Liver (tissue), 8 donors: ENCODE measurements at regions not wholly inside any gene's neighbourhood (a gene's known extent, or its start where the extent isn't known, plus 50 kb on each side); places are given as distances from the start of the nearest gene placed in this dataset.

Experiments used
- DNase-seq: peaks from one replicate; pipeline ENCODE4 v3.0.0-alpha.2; 2017; ENCODE audit warnings: low spot score
- H3K27ac ChIP-seq, 2 donors: one replicate each; pipeline ENCODE4 v1.7.0; 2013; ENCODE audit warnings: inconsistent platforms in 2 of 2, low read length in 2 of 2, control low read depth in 1 of 2, low read depth in 1 of 2, mild to moderate bottlenecking in 1 of 2
- H3K27me3 ChIP-seq, 4 donors: one replicate each; pipeline versions ENCODE4 v1.6.1 to v1.7.0; 2013; ENCODE audit warnings: low read length in 3 of 4, inconsistent platforms in 1 of 4, mild to moderate bottlenecking in 1 of 4, moderate library complexity in 1 of 4; ENCODE audit not compliant: control insufficient read depth in 4 of 4, insufficient read depth in 4 of 4
- H3K36me3 ChIP-seq, 4 donors: one replicate each; pipeline versions ENCODE4 v1.6.1 to v1.7.0; 2013; ENCODE audit warnings: low read length in 3 of 4, mild to moderate bottlenecking in 3 of 4, low read depth in 1 of 4, moderate library complexity in 1 of 4; ENCODE audit not compliant: control insufficient read depth in 4 of 4, insufficient read depth in 3 of 4
- H3K4me1 ChIP-seq, 4 donors: one replicate each; pipeline versions ENCODE4 v1.6.1 to v1.7.0; 2013; ENCODE audit warnings: low read length in 3 of 4, mild to moderate bottlenecking in 3 of 4, moderate library complexity in 1 of 4; ENCODE audit not compliant: control insufficient read depth in 4 of 4, insufficient read depth in 4 of 4
- H3K4me3 ChIP-seq, 3 donors: one replicate each; pipeline versions ENCODE4 v1.6.1 to v1.7.0; 2013; ENCODE audit warnings: low read length in 3 of 3, control low read depth in 1 of 3, low read depth in 1 of 3, mild to moderate bottlenecking in 1 of 3
- H3K9ac ChIP-seq, 2 donors: one replicate each; pipeline ENCODE4 v1.7.0; 2013; ENCODE audit warnings: low read length in 2 of 2, mild to moderate bottlenecking in 2 of 2, moderate library complexity in 2 of 2, control low read depth in 1 of 2, low read depth in 1 of 2
- H3K9me3 ChIP-seq, 4 donors: one replicate each; pipeline versions ENCODE4 v1.6.1 to v1.7.0; 2013; ENCODE audit warnings: low read length in 3 of 4; ENCODE audit not compliant: control insufficient read depth in 4 of 4
- CTCF ChIP-seq: fragments of 150-350 bp; IDR thresholded peaks from 2 replicates; pipeline ENCODE4 v1.5.1; 2017; ENCODE audit warnings: improper control_type of control experiment, low read depth, low read length; ENCODE audit not compliant: missing input control
- EGR1 ChIP-seq, 2 donors: IDR thresholded peaks; 2 replicates each; pipeline ENCODE4 v1.6.1; 2016 to 2018; ENCODE audit warnings: antibody characterized with exemption in 2 of 2, low read depth in 2 of 2
- FOXA1 ChIP-seq: IDR thresholded peaks from 2 replicates; pipeline ENCODE4 v1.6.1; 2016; ENCODE audit warnings: antibody characterized with exemption
- FOXA2 ChIP-seq: IDR thresholded peaks from 2 replicates; pipeline ENCODE4 v1.6.1; 2016; ENCODE audit warnings: antibody characterized with exemption
- GABPA ChIP-seq, 2 donors: IDR thresholded peaks in 1 of 2; conservative IDR thresholded peaks in 1 of 2; 2 replicates each; pipeline ENCODE4 v1.6.1; 2016; ENCODE audit warnings: antibody characterized with exemption in 2 of 2, mild to moderate bottlenecking in 1 of 2, moderate library complexity in 1 of 2
- HNF4A ChIP-seq, 2 donors: conservative IDR thresholded peaks; 2 replicates each; pipeline ENCODE4 v1.6.1; 2016; ENCODE audit warnings: antibody characterized with exemption in 2 of 2, mild to moderate bottlenecking in 2 of 2
- HNF4G ChIP-seq: IDR thresholded peaks from 2 replicates; pipeline ENCODE4 v1.6.1; 2016; ENCODE audit warnings: antibody characterized with exemption
- JUND ChIP-seq, 2 donors: IDR thresholded peaks; 2 replicates each; pipeline ENCODE4 v1.6.1; 2016; ENCODE audit warnings: antibody characterized with exemption in 2 of 2
- MAX ChIP-seq: IDR thresholded peaks from 2 replicates; pipeline ENCODE4 v1.6.1; 2016; ENCODE audit warnings: antibody characterized with exemption
- NR2F2 ChIP-seq: IDR thresholded peaks from 2 replicates; pipeline ENCODE4 v1.6.1; 2016; ENCODE audit warnings: antibody characterized with exemption
- RAD21 ChIP-seq, 2 donors: IDR thresholded peaks; 2 replicates each; pipeline ENCODE4 v1.6.1; 2016; ENCODE audit warnings: antibody characterized with exemption in 2 of 2, mild to moderate bottlenecking in 2 of 2
- RXRA ChIP-seq, 2 donors: IDR thresholded peaks; 2 replicates each; pipeline ENCODE4 v1.6.1; 2017 to 2018; ENCODE audit warnings: antibody characterized with exemption in 2 of 2, mild to moderate bottlenecking in 1 of 2
- SP1 ChIP-seq: IDR thresholded peaks from 2 replicates; pipeline ENCODE4 v1.6.1; 2018; ENCODE audit warnings: antibody characterized with exemption, mild to moderate bottlenecking
- TAF1 ChIP-seq: conservative IDR thresholded peaks from 2 replicates; pipeline ENCODE4 v1.6.1; 2016; ENCODE audit warnings: antibody characterized with exemption, mild to moderate bottlenecking
- YY1 ChIP-seq: IDR thresholded peaks from 2 replicates; pipeline ENCODE4 v1.6.1; 2016; ENCODE audit warnings: antibody characterized with exemption, mild to moderate bottlenecking
- WGBS: extraction: QIAGEN DNeasy Blood & Tissue Kit; methylation state at CpG from one replicate; pipeline ENCODE4 v1.1.7; 2013; 5-methylcytosine and 5-hydroxymethylcytosine counted together
- TF ChIP-seq, protein P1 (sequence below): IDR thresholded peaks from 2 replicates; pipeline ENCODE4 v1.6.1; 2016; ENCODE audit warnings: antibody characterized with exemption, mild to moderate bottlenecking
- TF ChIP-seq, protein P2 (sequence below): IDR thresholded peaks from 2 replicates; pipeline ENCODE4 v1.6.1; 2016; ENCODE audit warnings: antibody characterized with exemption
- TF ChIP-seq, protein P3 (sequence below): IDR thresholded peaks from 2 replicates; pipeline ENCODE4 v1.6.1; 2016; ENCODE audit warnings: antibody characterized with exemption
- donor health status: healthy.
- donor health status: healthy.
- donor health status: healthy.
- donor health status: healthy.
- donor health status: healthy.

DNA sequence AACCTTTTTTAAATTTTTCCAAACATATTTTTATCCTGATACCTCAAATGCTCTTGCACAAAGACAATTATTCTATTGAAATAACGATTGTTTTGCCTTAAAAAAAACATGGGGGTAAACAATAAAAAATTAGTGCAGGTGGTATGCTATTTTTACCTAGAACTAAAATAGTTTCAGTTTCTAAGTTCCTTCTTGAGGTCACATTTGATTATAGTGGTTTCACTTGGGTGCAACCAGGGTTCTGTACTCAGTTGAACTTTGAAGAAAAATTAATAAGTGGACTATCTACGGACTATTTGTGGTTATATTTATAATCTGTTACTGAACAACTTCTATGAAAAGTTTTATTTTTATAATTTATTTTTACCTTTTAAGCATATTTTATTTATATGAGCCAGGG is 387.1 kb upstream of the IZUMO3 start:
- Histone ChIP-seq H3K9me3 (no peaks in the 10 kb centered on the region), H3K4me1 (no peaks in the 10 kb centered on the region), H3K9ac (no peak overlapping the region), H3K27ac (no peak overlapping the region), H3K4me3 (no peak overlapping the region), H3K27me3 (peaks cover 0 to 2% (median 0%) of the 10 kb centered on the region in 4 donors), H3K36me3 (no peaks in the 10 kb centered on the region)
- DNase-seq, result no peak
- TF ChIP-seq, protein P1, sequence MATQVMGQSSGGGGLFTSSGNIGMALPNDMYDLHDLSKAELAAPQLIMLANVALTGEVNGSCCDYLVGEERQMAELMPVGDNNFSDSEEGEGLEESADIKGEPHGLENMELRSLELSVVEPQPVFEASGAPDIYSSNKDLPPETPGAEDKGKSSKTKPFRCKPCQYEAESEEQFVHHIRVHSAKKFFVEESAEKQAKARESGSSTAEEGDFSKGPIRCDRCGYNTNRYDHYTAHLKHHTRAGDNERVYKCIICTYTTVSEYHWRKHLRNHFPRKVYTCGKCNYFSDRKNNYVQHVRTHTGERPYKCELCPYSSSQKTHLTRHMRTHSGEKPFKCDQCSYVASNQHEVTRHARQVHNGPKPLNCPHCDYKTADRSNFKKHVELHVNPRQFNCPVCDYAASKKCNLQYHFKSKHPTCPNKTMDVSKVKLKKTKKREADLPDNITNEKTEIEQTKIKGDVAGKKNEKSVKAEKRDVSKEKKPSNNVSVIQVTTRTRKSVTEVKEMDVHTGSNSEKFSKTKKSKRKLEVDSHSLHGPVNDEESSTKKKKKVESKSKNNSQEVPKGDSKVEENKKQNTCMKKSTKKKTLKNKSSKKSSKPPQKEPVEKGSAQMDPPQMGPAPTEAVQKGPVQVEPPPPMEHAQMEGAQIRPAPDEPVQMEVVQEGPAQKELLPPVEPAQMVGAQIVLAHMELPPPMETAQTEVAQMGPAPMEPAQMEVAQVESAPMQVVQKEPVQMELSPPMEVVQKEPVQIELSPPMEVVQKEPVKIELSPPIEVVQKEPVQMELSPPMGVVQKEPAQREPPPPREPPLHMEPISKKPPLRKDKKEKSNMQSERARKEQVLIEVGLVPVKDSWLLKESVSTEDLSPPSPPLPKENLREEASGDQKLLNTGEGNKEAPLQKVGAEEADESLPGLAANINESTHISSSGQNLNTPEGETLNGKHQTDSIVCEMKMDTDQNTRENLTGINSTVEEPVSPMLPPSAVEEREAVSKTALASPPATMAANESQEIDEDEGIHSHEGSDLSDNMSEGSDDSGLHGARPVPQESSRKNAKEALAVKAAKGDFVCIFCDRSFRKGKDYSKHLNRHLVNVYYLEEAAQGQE, result no peak
- TF ChIP-seq YY1 (no peak), NR2F2 (no peak), EGR1 (IDR thresholded peaks at IDR 0.05; ENCODE audit: low read depth in 2 of 2) (no peak), RAD21 (IDR thresholded peaks at IDR 0.05) (no peak), FOXA1 (no peak), GABPA (IDR thresholded peaks at IDR 0.05 in 1 of 2, conservative IDR thresholded peaks at IDR 0.05 in 1 of 2) (no peak), HNF4A (conservative IDR thresholded peaks at IDR 0.05) (no peak), JUND (IDR thresholded peaks at IDR 0.05) (no peak), MAX (no peak), TAF1 (no peak), FOXA2 (no peak), SP1 (no peak), RXRA (IDR thresholded peaks at IDR 0.05) (no peak), CTCF (no peak), HNF4G (no peak)
- TF ChIP-seq, protein P2, sequence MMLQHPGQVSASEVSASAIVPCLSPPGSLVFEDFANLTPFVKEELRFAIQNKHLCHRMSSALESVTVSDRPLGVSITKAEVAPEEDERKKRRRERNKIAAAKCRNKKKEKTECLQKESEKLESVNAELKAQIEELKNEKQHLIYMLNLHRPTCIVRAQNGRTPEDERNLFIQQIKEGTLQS, result no peak
- TF ChIP-seq, protein P3, sequence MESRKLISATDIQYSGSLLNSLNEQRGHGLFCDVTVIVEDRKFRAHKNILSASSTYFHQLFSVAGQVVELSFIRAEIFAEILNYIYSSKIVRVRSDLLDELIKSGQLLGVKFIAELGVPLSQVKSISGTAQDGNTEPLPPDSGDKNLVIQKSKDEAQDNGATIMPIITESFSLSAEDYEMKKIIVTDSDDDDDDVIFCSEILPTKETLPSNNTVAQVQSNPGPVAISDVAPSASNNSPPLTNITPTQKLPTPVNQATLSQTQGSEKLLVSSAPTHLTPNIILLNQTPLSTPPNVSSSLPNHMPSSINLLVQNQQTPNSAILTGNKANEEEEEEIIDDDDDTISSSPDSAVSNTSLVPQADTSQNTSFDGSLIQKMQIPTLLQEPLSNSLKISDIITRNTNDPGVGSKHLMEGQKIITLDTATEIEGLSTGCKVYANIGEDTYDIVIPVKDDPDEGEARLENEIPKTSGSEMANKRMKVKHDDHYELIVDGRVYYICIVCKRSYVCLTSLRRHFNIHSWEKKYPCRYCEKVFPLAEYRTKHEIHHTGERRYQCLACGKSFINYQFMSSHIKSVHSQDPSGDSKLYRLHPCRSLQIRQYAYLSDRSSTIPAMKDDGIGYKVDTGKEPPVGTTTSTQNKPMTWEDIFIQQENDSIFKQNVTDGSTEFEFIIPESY, result no peak
- WGBS, result 70% methylated on average over 2 of the region's 2 CpGs

- 44% methylated on average over 3 of the region's 3 CpGs for WGBS
- TF ChIP-seq FOXA2, result no peak
- no peaks in the 10 kb centered on the region for H3K4me1 ChIP-seq
- no peak overlapping the region for H3K4me3 ChIP-seq
- no peak overlapping the region for H3K27ac ChIP-seq
- peaks cover 0 to 2% (median 0%) of the 10 kb centered on the region in 4 donors for H3K27me3 ChIP-seq
- H3K9ac ChIP-seq, result no peak overlapping the region
- H3K36me3 ChIP-seq, result no peaks in the 10 kb centered on the region
- H3K9me3 ChIP-seq, result no peaks in the 10 kb centered on the region
- DNase-seq, result no peak
Observed at GRCh38 chr9:24931894-24932293, 386.2 kb upstream of the IZUMO3 start.
